GM18951 (cell line): ENCODE measurements at regions not wholly inside any gene's neighbourhood (a gene's known extent, or its start where the extent isn't known, plus 50 kb on each side); places are given as distances from the start of the nearest gene placed in this dataset.

Source experiments
- POLR2A ChIP-seq: IDR thresholded peaks from 4 replicates; pipeline ENCODE4 v1.6.1; 2011; ENCODE audit warnings: mild to moderate bottlenecking; ENCODE audit not compliant: insufficient read length, insufficient read depth; ENCODE audit errors: extremely low read depth
- in situ Hi-C: fragments of 300-500 bp; cut with MboI; formaldehyde crosslinking; loops from one replicate; pipeline ENCODE4 v1.12.0; 2022; ENCODE audit warnings: low sequenced_read_pairs, mixed read lengths, inconsistent platforms; ENCODE audit not compliant: unreplicated experiment

- TF ChIP-seq POLR2A: no peak
- in situ Hi-C loops: no loop called here
These were observed 395.7 kb upstream of the RARB start for GRCh38 chr3:25032344-25032743.

GRCh38 chr3:25033407-25034029 is 394.5 kb upstream of the RARB start:
- in situ Hi-C loops: no loop called here
- TF ChIP-seq POLR2A: no peak

GRCh38 chr3:25035526-25035925 is 392.5 kb upstream of the RARB start:
- in situ Hi-C loops: no loop called here
- no peak for TF ChIP-seq POLR2A

GRCh38 chr3:25036633-25037032 is 391.4 kb upstream of the RARB start:
- no peak for TF ChIP-seq POLR2A
- in situ Hi-C loops: no loop called here

- TF ChIP-seq POLR2A: no peak
- in situ Hi-C loops: no loop called here
These were observed 391.0 kb upstream of the RARB start for GRCh38 chr3:25037049-25037547.

- TF ChIP-seq POLR2A: no peak
- in situ Hi-C loops: no loop called here
These were observed 389.8 kb upstream of the RARB start for GRCh38 chr3:25038271-25038670.

- in situ Hi-C loops: no loop called here
- TF ChIP-seq POLR2A: no peak
These were observed 389.1 kb upstream of the RARB start for GRCh38 chr3:25038922-25039321.

- in situ Hi-C loops: no loop called here
- TF ChIP-seq POLR2A: no peak
These were observed 387.3 kb upstream of the RARB start for GRCh38 chr3:25040748-25041147.

- TF ChIP-seq POLR2A: no peak
- in situ Hi-C loops: no loop called here
These were observed 386.0 kb upstream of the RARB start for GRCh38 chr3:25041871-25042584.

GRCh38 chr3:25043177-25043576 is 384.9 kb upstream of the RARB start:
- in situ Hi-C loops: no loop called here
- TF ChIP-seq POLR2A: no peak

GRCh38 chr3:25043749-25044148 is 384.3 kb upstream of the RARB start:
- TF ChIP-seq POLR2A: no peak
- in situ Hi-C loops: no loop called here

GRCh38 chr3:25044762-25045710 is 383.0 kb upstream of the RARB start:
- no peak for TF ChIP-seq POLR2A
- in situ Hi-C loops: no loop called here
